Ishikawa (cell line): ENCODE measurements at regions not wholly inside any gene's neighbourhood (a gene's known extent, or its start where the extent isn't known, plus 50 kb on each side); places are given as distances from the start of the nearest gene placed in this dataset.

Source experiments
- CEBPB ChIP-seq: IDR thresholded peaks from 2 replicates; pipeline ENCODE4 v1.6.1; 2012
- CREB1 ChIP-seq: IDR thresholded peaks from 2 replicates; pipeline ENCODE4 v1.6.1; 2012; ENCODE audit warnings: low read depth
- EGR1 ChIP-seq: IDR thresholded peaks from 2 replicates; pipeline ENCODE4 v1.6.1; 2012
- EP300 ChIP-seq: IDR thresholded peaks from 2 replicates; pipeline ENCODE4 v1.6.1; 2012; ENCODE audit warnings: borderline replicate concordance
- FOXM1 ChIP-seq: IDR thresholded peaks from 2 replicates; pipeline ENCODE4 v1.6.1; 2012; ENCODE audit warnings: low read depth, borderline replicate concordance
- MAX ChIP-seq: IDR thresholded peaks from 2 replicates; pipeline ENCODE4 v1.6.1; 2012
- NFIC ChIP-seq: IDR thresholded peaks from 2 replicates; pipeline ENCODE4 v1.6.1; 2012
- RAD21 ChIP-seq: IDR thresholded peaks from 2 replicates; pipeline ENCODE4 v1.6.1; 2012; ENCODE audit warnings: low read depth
- REST ChIP-seq: IDR thresholded peaks from 2 replicates; pipeline ENCODE4 v1.6.1; 2012; ENCODE audit warnings: low read depth, mild to moderate bottlenecking
- TAF1 ChIP-seq: IDR thresholded peaks from 2 replicates; pipeline ENCODE4 v1.6.1; 2012; ENCODE audit warnings: low read depth, mild to moderate bottlenecking
- TCF12 ChIP-seq: IDR thresholded peaks from 2 replicates; pipeline ENCODE4 v1.6.1; 2012; ENCODE audit warnings: low read depth
- TEAD4 ChIP-seq: IDR thresholded peaks from 2 replicates; pipeline ENCODE4 v1.6.1; 2012
- USF1 ChIP-seq: IDR thresholded peaks from 2 replicates; pipeline ENCODE4 v1.6.1; 2012
- YY1 ChIP-seq: IDR thresholded peaks from 2 replicates; pipeline ENCODE4 v1.6.1; 2012; ENCODE audit warnings: low read depth
- ZBTB7A ChIP-seq: IDR thresholded peaks from 2 replicates; pipeline ENCODE4 v1.6.1; 2012; ENCODE audit warnings: low read depth

GRCh38 chr5:23332650-23333251 is 174.7 kb upstream of the PRDM9 start:
- TF ChIP-seq TAF1 = no peak
- peak; percentile 32 for TF ChIP-seq RAD21

GRCh38 chr5:23330726-23331125 is 176.7 kb upstream of the PRDM9 start:
- TF ChIP-seq CREB1 (no peak), CEBPB (no peak), TAF1 (no peak), TCF12 (no peak), ZBTB7A (no peak), USF1 (no peak), RAD21 (no peak), EGR1 (no peak), TEAD4 (no peak)

GRCh38 chr5:23319901-23320300 is 187.5 kb upstream of the PRDM9 start:
- no peak for TF ChIP-seq CREB1
- no peak for TF ChIP-seq REST
- no peak for TF ChIP-seq FOXM1
- TF ChIP-seq CEBPB = no peak
- TF ChIP-seq EP300 = no peak
- TF ChIP-seq TEAD4 = no peak
- no peak for TF ChIP-seq TAF1
- TF ChIP-seq RAD21 = no peak
- no peak for TF ChIP-seq NFIC
- no peak for TF ChIP-seq USF1
- no peak for TF ChIP-seq YY1
- TF ChIP-seq TCF12 = no peak

GRCh38 chr5:23318960-23319359 is 188.4 kb upstream of the PRDM9 start:
- no peak for TF ChIP-seq YY1
- TF ChIP-seq TCF12 = no peak
- no peak for TF ChIP-seq USF1
- TF ChIP-seq TEAD4 = no peak
- TF ChIP-seq MAX = no peak
- no peak for TF ChIP-seq TAF1

GRCh38 chr5:23318166-23318565 is 189.2 kb upstream of the PRDM9 start:
- no peak for TF ChIP-seq YY1
- TF ChIP-seq NFIC = no peak
- TF ChIP-seq ZBTB7A = no peak

- TF ChIP-seq EP300 = no peak
Observed at GRCh38 chr5:23316060-23316591, 191.3 kb upstream of the PRDM9 start.

GRCh38 chr5:23314827-23315226 is 192.6 kb upstream of the PRDM9 start:
- TF ChIP-seq TEAD4 = no peak
- TF ChIP-seq ZBTB7A = no peak
- no peak for TF ChIP-seq YY1
- no peak for TF ChIP-seq NFIC
- TF ChIP-seq USF1 = no peak
- TF ChIP-seq TCF12 = no peak
- TF ChIP-seq CREB1 = no peak
- TF ChIP-seq MAX = no peak
- TF ChIP-seq EP300 = no peak
- TF ChIP-seq RAD21 = no peak
- TF ChIP-seq TAF1 = no peak
- TF ChIP-seq EGR1 = no peak
- TF ChIP-seq REST = no peak
